GM19351 (cell line): ENCODE measurements at regions not wholly inside any gene's neighbourhood (a gene's known extent, or its start where the extent isn't known, plus 50 kb on each side); places are given as distances from the start of the nearest gene placed in this dataset.

ENCODE experiments used
- ATAC-seq: cut with Tn5 transposase; IDR thresholded peaks from one replicate; pipeline ENCODE4 v1.9.1; 2021; ENCODE audit warnings: mild to moderate bottlenecking, moderate library complexity; ENCODE audit not compliant: unreplicated experiment

GRCh38 chr1:87165177-87165576 lies 163.5 kb upstream of the LMO4 start:
- no peak for ATAC-seq

- no peak for ATAC-seq
Observed at GRCh38 chr1:87167157-87167789, 161.4 kb upstream of the LMO4 start.

GRCh38 chr1:87167848-87168525 lies 160.7 kb upstream of the LMO4 start:
- ATAC-seq: no peak

GRCh38 chr1:87169263-87169910 lies 159.3 kb upstream of the LMO4 start:
- no peak for ATAC-seq

GRCh38 chr1:87170157-87170556 lies 158.5 kb upstream of the LMO4 start:
- no peak for ATAC-seq

GRCh38 chr1:87170931-87171598 lies 157.6 kb upstream of the LMO4 start:
- ATAC-seq: no peak

- ATAC-seq: no peak
Observed at GRCh38 chr1:87173231-87173630, 155.4 kb upstream of the LMO4 start.

GRCh38 chr1:87174724-87175245 lies 153.9 kb upstream of the LMO4 start:
- ATAC-seq: no peak

GRCh38 chr1:87176087-87176486 lies 152.6 kb upstream of the LMO4 start:
- peak; percentile 55 for ATAC-seq

- ATAC-seq: peak; percentile 7
Observed at GRCh38 chr1:87176514-87176913, 152.2 kb upstream of the LMO4 start.

GRCh38 chr1:87178441-87178840 lies 150.2 kb upstream of the LMO4 start:
- ATAC-seq: no peak

- no peak for ATAC-seq
Observed at GRCh38 chr1:87179076-87179810, 149.4 kb upstream of the LMO4 start.

- ATAC-seq: no peak
Observed at GRCh38 chr1:87179851-87180519, 148.7 kb upstream of the LMO4 start.

- ATAC-seq: no peak
Observed at GRCh38 chr1:87180682-87181081, 148.0 kb upstream of the LMO4 start.

GRCh38 chr1:87182611-87183010 lies 146.1 kb upstream of the LMO4 start:
- ATAC-seq: no peak

GRCh38 chr1:87185077-87185476 lies 143.6 kb upstream of the LMO4 start:
- ATAC-seq: no peak

- no peak for ATAC-seq
Observed at GRCh38 chr1:87186346-87186745, 142.3 kb upstream of the LMO4 start.

GRCh38 chr1:87188640-87189039 lies 140.0 kb upstream of the LMO4 start:
- no peak for ATAC-seq

GRCh38 chr1:87190402-87190801 lies 138.3 kb upstream of the LMO4 start:
- no peak for ATAC-seq

GRCh38 chr1:87191646-87192045 lies 137.0 kb upstream of the LMO4 start:
- no peak for ATAC-seq
